ENCODE measurements at regions not wholly inside any gene's neighbourhood (a gene's known extent, or its start where the extent isn't known, plus 50 kb on each side); places are given as distances from the start of the nearest gene placed in this dataset.
"Not testable (repeated sequence)": the region's sequence is repeated elsewhere in the genome, so short reads cannot be mapped to it uniquely, and the experiment has no call there.

DNA sequence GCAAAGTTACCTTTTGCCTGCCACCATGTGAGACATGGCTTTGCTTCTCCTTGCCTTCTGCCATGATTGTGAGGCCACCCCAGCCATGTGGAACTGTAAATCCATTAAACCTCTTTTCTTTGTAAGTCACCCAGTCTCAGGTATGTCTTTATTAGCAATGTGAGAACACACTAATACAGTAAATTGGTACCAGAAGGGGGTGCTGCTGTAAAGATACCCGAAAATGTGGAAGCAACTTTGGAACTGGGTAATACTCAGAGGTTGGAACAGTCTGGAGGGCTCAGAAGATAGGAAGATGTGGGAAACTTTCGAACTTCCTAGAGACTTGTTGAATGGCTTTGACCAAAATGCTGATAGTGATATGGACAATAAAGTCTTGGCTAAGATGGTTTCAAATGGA is 184.8 kb upstream of the LHX8 start:
- DNase-seq: not testable (repeated sequence)

DNA sequence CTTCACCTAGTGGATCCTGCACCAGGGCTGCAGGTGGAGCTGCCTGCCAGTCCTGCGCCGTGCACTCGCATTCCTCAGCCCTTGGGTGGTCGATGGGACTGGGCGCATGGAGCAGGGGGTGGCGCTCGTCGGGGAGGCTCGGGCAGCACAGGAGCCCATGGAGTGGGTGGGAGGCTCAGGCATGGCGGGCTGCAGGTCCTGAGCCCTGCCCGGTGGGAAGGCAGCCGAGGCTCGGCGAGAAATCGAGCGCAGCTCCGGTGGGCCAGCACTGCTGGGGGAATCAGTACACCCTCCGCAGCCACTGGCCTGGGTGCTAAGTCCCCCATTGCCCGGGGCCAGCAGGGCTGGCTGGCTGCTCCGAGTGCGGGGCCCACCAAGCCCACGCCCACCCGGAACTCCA is 182.2 kb upstream of the LHX8 start:
- DNase-seq: not testable (repeated sequence)

DNA sequence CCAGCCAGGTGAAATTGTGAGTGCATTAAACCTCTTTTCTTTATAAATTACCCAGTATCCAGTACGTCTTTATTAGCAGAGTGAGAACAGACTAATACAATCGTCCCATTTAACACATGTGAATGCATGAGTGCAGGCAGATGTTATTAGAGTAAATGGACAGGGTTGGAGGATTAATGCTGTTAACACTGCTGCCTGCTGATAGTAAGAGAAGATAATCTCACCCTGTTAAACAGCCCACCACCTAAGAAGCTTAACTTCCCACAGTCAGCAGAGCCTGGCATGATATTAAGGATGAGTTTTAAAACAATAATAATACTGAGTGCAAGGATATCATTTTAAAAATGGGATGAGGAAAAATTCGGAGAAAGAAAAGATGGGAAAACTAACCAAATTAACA is 181.4 kb upstream of the LHX8 start:
- DNase-seq: no peak

DNA sequence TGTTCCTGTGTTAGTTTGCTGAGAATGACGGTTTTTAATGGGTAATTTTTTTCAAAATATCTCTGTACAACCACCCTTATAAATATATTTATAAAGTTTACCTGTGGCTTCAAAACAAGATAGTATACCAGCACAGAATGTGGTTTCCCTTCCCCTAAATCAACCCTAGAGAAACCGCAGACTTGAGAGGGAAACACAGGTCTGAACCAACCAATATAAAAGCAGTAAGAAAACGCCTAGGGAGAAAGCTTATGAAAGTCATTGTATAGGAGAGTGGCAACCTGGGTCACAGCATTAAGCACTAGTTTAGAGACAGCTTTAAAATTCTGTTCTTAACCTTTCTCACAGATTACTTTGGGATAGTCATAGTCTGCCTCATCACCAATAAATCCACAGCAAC is 180.6 kb upstream of the LHX8 start:
- DNase-seq: no peak

DNA sequence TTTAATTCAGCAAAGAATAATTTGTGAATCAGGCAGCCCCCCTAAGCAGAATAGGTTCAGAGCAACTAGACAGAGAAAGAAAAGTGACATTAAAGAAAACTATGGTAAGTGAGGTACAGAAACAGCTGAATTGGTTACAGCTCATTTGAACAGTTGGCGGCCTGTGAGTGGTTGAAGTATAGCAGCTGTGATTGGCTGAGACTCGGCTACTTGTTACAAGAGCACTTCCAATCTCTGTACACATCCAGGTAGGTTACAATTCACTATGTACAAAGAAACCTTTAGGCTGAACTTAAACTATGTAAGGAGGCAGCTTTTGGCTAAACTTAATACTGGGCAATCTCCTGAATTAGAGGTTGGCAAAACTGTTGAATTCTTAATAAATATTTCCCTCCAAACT is 171.1 kb upstream of the LHX8 start:
- peak; percentile 46 for DNase-seq

DNA sequence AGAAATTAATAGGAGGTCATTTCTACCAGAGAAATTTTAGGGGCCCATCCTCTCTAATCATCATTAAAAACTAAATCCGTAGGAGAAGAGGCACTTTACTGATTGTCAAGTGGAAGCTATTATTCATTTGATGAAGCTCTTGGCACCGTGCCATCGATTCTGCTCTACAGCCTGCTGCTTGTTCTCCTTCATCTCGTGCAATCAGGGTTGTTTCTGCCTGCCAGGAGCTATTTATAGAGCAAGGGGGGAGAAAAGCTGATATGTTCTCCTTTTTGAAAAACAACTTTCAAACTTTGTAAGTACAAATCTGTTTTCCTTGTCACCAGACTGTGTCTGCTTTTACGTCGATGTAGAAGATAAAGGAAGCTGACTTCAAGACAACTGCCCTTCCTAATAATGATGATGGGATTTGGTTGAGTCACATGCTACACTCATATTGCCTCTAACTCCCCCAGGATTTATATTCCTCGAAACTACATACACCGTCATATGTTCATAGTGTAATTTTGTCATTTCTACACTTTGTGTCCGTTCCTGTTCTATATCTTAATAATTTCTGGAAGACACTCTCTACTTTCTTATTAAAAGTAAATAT is 169.6 kb upstream of the LHX8 start:
- peak; percentile 96 for DNase-seq

DNA sequence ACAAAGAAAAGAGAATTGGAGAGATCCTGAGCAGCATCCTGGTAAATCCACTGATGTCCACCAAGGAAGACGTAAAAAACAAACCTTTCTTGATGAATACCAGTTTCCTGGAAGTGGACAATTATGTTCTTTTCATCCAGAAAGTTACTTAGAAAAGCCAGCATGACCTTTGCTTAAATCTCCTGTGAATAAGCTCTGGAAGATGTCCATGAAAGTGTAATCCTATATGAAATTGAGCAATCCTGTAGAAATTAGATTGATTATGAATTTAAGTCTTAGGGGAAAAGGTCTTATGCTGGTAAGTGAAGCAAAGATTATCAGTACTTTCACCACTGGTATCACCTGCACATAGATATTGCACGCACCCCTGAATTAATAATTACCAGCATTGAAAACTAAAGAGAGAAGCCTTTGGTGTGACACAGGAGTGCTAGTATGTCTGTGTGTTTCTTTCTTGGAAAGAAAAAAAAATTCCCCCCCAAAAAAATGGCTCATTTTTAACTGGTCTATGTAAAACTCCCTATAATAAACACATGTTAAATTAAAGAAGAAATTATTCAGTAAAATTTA is 164.5 kb upstream of the LHX8 start:
- no peak for DNase-seq

DNA sequence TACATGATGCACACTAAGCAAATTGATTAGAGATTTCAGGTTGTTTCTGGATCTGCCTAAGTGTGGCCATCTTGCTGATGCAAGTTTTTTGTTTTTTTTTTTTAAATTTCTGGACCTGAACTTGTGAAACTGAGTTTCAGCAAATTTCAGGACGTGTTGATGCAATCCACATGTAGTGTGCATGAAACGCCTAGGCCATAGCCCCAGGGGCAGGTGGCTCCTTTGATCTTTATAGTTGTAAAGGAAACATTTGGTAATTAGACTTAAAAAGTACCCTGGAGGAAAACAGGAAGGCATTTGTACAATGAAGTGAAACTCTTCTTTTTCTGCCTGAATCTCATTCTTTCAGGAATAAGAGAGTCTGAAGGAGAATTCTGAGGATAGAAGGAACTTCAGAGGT is 162.2 kb upstream of the LHX8 start:
- DNase-seq: no peak

DNA sequence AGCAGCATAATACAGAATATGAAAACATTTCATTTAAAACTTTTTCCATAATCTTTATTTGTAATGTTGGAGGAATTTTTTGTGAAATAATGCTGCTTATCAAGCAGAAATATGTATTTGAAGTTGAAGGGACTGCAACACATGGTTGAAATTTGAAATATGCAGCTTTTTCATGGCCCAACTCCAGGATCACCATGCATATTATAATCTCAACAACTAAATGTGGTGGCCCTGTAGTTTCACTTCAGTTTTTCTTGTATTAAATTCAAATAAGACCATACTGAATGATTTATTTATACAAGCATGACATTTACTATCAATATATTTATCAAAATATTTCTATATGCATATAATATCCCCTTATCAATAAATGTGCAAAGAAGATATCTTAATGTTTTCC is 157.7 kb upstream of the LHX8 start:
- no peak for DNase-seq

DNA sequence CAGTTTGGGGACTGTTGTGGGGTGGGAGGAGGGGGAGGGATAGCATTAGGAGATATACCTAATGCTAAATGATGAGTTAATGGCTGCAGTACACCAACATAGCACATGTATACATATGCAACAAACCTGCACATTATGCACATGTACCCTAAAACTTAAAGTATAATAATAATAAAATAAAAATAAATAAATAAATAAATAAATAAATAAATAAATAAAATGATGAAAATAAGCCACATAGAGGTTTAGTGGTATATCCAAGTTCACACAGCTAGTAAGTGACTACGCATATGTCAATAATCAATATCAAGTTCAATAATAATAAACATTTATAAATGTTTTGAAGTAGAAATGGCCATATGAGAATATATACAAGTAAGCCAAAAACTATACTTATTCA is 141.7 kb upstream of the LHX8 start:
- DNase-seq: not testable (repeated sequence)

DNA sequence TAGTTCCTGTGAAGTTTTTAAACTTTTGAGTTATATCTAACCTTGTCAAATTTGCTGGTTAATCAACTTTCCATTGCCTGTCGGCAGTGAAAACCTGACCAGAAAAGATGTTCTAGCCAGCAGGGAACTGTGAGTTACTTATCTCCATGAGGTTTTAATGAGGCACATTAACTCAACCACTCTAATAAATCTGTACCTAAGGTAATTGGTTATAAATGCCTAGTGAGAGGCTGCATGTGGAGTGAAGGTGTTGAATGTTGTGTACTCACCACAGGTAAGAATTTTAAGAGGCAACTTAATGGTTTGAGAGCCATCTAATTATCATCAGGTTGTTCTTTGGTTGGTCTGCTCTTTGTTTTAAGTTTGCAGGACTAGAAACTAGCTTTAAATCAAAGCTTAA is 138.4 kb upstream of the LHX8 start:
- no peak for DNase-seq

DNA sequence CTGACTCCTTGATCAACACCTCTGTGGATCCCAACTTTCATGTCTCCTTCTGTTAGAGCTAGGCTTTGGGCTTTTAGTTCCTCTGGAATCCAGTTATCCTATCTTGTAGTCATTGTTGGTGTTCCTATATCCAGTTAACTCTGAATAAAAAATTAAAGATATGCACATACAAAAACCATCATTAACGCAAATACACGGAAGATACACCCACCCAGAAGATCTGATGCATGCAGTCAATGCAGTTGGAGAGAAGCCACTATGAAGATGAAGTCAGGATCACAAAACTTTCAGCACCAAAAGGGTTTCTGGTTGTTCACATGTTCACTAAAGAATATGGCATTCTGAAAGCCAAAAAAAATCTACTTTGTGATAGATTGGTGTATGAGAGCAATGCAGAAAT is 123.6 kb upstream of the LHX8 start:
- DNase-seq: no peak

DNA sequence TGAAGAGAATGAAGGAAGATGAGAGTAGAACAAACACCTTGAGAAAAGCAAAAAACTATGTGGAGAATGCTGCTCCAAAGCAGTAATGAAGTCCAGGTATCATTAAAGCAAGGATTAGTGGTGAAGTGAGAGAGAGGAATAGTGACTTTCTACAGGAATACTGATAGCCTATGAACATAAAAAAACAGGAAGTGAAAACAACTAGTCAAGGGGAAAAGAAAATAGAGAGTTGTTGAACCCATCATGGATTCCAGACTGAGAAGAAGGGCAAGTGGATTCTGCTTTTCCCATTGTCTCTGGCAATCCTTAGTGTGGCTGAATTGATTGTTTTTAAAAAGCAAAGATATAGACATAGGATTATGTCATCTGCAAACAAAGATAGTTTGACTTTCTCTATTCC is 119.9 kb upstream of the LHX8 start:
- DNase-seq: no peak

DNA sequence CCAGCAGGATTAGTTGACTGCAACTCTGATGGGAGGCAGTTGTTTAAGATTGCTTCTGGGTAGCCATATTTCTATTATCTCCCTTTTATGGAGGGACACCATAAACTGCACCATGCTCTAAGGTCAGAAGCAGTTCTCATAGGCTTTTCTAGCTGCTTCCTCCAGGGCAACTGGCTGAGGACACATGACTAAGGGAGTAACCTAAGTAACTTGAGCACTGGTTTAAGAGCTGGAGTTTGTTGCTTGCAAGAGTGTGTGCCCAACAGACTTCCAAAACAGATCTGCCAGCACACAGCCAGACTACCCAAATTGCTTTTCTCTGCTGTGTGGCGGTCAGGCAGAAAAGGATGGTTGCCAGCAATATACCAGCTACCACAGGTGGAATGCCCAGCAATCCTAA is 111.2 kb upstream of the LHX8 start:
- DNase-seq: no peak

DNA sequence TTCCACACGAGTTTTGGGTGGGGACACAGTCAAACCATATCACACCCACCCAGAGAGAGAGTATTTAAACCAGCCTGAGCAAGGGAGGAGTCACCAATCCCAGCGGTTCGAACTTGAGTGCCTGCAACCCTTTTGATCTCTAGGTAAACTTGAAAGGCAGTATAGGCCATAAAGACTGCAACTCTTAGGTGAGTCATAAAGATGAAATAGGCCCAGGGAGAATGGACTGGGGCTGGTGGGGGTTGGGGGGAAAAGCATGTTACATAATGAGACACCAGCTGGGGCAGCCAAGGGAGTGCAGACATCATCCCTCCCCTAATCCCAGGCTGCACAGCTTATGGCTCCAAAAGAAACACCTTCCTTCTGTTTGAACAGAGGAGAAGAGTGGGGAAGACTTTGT is 99.8 kb upstream of the LHX8 start:
- DNase-seq: no peak

DNA sequence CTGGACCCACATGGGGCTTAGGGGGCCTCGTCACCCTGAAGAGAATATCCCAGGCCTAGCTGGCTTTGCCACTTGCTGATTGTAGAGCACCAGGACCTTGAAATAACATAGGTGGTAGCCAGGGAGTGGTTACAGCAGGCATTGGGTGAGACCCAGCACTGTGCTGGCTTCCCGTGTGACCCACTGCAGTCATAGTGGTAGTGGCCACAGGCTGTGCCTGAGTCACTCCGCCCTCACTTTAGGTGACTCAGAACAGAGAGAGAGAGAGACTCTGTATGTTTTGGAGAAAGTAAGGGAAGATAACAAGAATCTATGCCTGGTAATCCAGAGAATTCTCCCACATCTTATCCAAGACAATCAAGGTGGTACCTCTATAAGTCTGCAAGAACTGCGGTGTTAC is 98.7 kb upstream of the LHX8 start:
- no peak for DNase-seq

DNA sequence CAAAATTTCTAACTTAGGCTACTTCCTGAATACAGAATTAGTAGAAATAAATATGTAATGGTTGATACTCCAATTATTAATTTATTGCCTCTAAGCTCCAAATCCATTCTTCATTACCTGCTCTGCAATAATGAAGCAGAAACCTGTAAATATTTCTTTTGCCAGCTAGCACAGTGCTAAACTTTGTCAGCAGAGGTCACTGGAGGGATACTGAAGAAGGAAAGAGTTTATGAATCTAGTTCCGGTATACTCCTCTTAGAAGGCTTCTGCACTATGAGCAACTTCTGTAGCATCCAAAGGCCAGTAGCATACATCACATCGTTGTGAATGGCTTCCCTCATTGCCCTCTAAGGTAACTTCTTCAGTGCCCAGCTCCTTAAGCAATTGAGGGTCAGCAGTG is 81.0 kb upstream of the LHX8 start:
- no peak for DNase-seq

DNA sequence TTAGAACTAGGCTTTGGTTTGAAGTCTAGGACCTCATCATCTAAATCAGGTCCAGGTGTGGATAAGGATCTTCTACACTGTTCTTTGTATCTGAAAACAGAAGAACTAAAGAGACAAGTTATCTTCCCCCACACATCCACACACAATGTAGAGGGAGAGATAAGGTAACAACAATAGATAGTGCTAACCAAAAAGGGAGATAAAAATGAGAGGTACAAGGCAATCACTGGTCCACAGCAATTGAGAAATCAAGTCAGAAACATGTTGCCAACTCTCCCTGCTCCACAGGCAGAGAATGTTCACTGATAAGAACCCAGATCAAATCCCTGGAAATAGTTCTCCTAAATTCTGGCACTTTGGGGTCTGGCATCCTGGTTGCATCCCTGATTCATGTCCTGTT is 75.8 kb upstream of the LHX8 start:
- DNase-seq: no peak

DNA sequence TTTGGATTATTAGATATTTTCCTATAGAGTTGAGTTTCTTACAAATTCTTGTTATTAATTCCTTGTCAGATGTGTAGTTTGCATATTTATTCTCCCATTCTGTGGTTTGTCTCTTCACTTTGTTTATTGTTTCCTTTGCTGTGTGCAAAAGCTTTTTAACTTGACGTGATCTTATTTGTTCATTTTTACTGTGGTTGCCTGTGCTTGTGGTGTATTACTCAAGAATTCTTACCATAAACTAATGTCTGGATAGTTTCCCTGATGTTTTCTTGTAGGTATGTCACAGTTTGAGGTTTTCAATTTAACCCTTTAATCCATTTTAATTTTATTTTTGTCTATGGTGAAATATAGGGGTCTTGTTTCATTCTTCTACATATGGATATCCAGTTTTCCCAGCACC is 72.1 kb upstream of the LHX8 start:
- DNase-seq: no peak

DNA sequence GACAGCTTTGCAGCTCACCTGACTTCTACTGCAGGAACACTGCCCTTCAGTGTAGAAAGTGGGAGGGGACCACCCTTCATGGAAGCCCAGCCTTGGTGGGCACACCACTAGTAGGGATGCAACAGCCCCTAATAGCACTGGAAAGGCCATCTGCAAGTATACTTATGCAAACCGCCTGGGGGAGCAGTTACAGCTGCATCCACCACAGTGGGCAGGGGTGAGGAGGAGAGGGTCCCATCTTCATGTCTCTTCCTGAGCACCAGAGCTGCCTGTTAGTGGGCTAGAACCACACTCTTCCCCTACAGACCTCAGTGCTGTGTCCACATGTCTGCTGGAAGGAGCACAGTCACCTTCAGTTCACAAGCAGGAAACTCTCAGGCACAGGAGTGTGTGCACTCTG is 66.2 kb upstream of the LHX8 start:
- DNase-seq: no peak

DNA sequence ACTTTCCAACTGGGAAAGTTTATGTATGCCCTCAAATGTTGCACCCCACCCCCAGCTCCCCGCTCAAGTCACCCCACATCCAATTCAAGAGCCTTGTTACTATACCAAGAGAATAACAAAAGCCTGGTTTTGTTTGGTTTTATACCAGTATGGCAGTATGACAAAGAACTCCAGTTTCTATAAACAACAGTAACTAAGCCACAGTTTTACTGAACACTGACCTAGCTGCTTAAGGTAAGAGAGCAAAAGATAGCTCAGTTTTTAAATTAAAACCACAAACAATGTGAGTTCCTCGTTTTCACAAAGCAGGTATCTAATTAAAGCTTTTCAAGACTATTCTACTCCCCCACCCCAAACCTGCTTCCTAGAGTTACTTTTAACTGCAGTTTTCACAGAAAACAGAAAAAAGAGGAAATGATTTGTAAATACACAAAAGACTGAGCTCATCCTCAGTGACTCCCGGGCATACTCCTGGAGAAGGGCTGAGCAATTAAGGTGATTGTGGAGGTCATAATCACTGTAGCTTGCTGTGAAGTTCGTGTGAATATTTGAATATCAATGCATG is 59.3 kb upstream of the LHX8 start:
- peak; percentile 21 for DNase-seq

DNA sequence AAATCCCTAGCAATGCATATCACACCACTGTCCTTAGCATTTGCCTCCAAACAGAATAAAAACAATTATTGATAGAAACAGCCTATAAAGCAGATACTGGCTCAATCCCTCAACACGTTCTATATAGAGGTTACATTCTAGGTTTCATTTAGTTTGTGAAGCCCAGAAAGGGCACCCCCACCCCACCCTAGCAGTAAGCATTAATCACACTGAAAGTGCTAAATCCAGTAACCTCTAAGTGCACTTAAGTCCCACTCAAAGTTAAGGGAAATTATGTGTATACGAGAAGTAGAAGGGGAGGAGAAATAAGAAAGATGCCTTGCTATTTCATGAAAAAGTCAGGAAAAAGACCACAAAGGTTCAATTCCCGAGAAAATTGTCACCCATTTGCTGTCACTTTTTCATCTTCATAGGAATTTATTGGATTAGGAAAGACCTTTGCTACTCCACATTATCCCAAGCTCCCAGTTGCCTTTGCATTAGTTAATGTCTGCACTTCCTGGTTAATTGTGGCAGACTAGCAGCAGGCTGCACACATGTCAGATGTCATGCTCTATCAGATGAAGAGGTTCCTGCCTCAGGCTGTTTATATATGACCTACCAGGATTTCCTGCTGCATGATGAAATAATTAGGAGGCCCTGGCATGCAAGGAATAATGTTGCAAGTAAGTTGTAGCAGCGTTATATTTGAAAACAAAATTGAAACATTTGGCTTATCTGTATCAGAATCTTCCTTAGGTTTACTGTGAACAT is 54.5 kb upstream of the LHX8 start:
- DNase-seq: peak; percentile 83

DNA sequence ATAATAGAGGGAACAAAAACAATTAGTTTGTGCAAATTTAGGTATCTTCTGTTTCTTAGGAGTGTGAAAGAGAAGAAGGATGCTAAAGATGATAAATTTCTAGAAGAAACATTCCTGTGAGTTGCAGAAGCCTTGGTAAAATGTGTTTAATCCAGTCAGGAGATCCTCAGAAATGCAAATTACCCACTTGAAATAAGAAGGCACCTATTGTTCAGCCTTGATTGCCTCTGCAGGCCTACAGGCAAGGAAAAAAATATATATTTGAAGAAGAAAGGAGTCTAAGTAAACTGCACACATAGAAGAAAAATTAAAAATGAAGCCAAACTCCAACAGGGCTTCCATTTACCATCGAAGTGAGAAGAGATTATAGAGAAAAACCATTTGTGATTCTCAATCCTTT is 51.0 kb upstream of the LHX8 start:
- DNase-seq: no peak

DNA sequence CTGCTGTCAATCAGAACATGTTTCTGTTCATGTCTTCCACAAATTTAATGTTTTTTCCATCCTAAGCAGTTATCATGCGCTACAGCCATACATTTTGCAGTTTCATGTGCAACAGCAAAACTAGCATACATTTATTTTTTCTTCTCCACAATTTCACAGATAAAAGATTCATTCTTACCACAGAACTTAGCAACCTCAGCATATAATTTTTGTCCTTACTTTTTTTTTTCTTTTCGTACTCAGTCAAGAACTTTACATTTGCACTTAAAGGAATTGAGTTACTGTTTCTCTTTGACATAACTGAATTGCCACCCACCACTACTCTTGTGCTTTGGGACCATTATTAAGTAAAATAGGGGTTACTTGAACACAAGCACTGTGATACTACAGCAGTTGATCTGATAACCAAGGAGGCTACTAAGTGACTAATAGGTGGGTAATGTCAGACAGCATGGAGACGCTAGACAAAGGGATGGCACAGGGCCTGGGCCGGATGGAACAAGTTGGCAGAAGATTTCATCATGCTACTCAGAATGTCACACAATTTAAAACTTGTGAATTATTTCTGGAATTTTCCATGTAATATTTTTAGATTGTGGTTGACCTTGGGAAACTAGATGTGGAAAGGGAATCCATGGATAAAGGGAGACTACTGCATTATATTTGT is 50.2 kb upstream of the LHX8 start:
- no peak for DNase-seq
